ENCODE measurements at regions not wholly inside any gene's neighbourhood (a gene's known extent, or its start where the extent isn't known, plus 50 kb on each side); places are given as distances from the start of the nearest gene placed in this dataset.

GRCh38 chr18:55774505-55774904 lies 186.5 kb upstream of the TCF4 start:
- no peak for TF ChIP-seq REST (IDR thresholded peaks at IDR 0.05)
- TF ChIP-seq CTCF (IDR thresholded peaks at IDR 0.05), result no peak
- no peak for TF ChIP-seq EP300 (IDR thresholded peaks at IDR 0.05)
- no peak for TF ChIP-seq ZNF302 (CRISPR knock-in tag; IDR thresholded peaks at IDR 0.05)
- Histone ChIP-seq H3K4me3 (no peak overlapping the region), H3K27ac (no peak overlapping the region), H3K4me1 (0 out of 3 replicates have a peak, but pooled peaks cover 3% of the 10 kb centered on the region), H3K4me2 (no peak overlapping the region), H3K9me3 (no peaks in the 10 kb centered on the region)
- no peak for FAIRE-seq
- 30% methylated on average over 5 of the region's 5 CpGs for WGBS (ENCODE audit: missing lambda C conversion rate)
- ATAC-seq, result no peak
- ChIA-PET CTCF (no interaction called here), POLR2A (no interaction called here)
- DNase-seq (ENCODE audit: low read depth in 1 of 2, low spot score in 1 of 2), result no peak

GRCh38 chr18:55768255-55768654 lies 180.3 kb upstream of the TCF4 start:
- ATAC-seq, result no peak
- FAIRE-seq, result no peak
- Histone ChIP-seq H3K9me3 (no peaks in the 10 kb centered on the region), H3K4me1 (peaks cover 9% of the 10 kb centered on the region; the same call in 1 of the 3 replicates), H3K4me2 (no peak overlapping the region), H3K27ac (no peak overlapping the region), H3K4me3 (no peak overlapping the region)
- TF ChIP-seq HOXA7 (CRISPR knock-in tag; IDR thresholded peaks at IDR 0.05) (no peak), ESRRA (IDR thresholded peaks at IDR 0.05; ENCODE audit: borderline replicate concordance, low read length) (no peak), NFE2L2 (conservative IDR thresholded peaks at IDR 0.05; ENCODE audit: low read length) (no peak), TFCP2L1 (CRISPR knock-in tag; IDR thresholded peaks at IDR 0.05) (no peak), CBX8 (IDR thresholded peaks at IDR 0.05) (no peak), ZSCAN20 (CRISPR knock-in tag; IDR thresholded peaks at IDR 0.05) (no peak), RAD21 (conservative IDR thresholded peaks at IDR 0.05 in 1 of 2, IDR thresholded peaks at IDR 0.05 in 1 of 2) (no peak), NPAS2 (CRISPR knock-in tag; IDR thresholded peaks at IDR 0.05; ENCODE audit: borderline replicate concordance) (no peak), POLR2AphosphoS2 (conservative IDR thresholded peaks at IDR 0.05; ENCODE audit: low read length) (no peak)
- DNase-seq (ENCODE audit: low read depth in 1 of 2, low spot score in 1 of 2), result no peak
- CTCF ChIA-PET, result interaction anchor here (0.8 kb wide), 1 partner anchor 93 kb away, joined by 3 read pairs; no protein-coding TSS in a partner anchor
- 71% methylated on average over 5 of the region's 5 CpGs for WGBS (ENCODE audit: missing lambda C conversion rate)
- POLR2A ChIA-PET, result no interaction called here

GRCh38 chr18:55764386-55764785 lies 176.4 kb upstream of the TCF4 start:
- TF ChIP-seq FOXS1 (CRISPR knock-in tag; IDR thresholded peaks at IDR 0.05) (no peak), MAX (IDR thresholded peaks at IDR 0.05) (no peak), POLR2AphosphoS2 (conservative IDR thresholded peaks at IDR 0.05; ENCODE audit: low read length) (no peak)
- 82% methylated on average over 5 of the region's 5 CpGs for WGBS (ENCODE audit: missing lambda C conversion rate)
- Histone ChIP-seq H3K9me3 (no peaks in the 10 kb centered on the region), H3K4me1 (peaks cover 14% of the 10 kb centered on the region; the same call in 1 of the 3 replicates), H3K4me3 (no peak overlapping the region), H3K27ac (no peak overlapping the region), H3K4me2 (no peak overlapping the region)
- POLR2A ChIA-PET, result no interaction called here
- ATAC-seq, result no peak
- no peak for FAIRE-seq
- DNase-seq (ENCODE audit: low read depth in 1 of 2, low spot score in 1 of 2), result no peak
- CTCF ChIA-PET, result interaction anchor here (0.7 kb wide), 1 partner anchor 182 kb away, joined by 3 read pairs; no protein-coding TSS in a partner anchor
